ENCODE measurements at regions not wholly inside any gene's neighbourhood (a gene's known extent, or its start where the extent isn't known, plus 50 kb on each side); places are given as distances from the start of the nearest gene placed in this dataset.

GRCh38 chr5:127153521-127153920, 80.2 kb upstream of the C5orf63 start:
- no peak for TF ChIP-seq CTCF (IDR thresholded peaks at IDR 0.05; ENCODE audit: low read length)
- TF ChIP-seq EZH2 (optimal IDR thresholded peaks at IDR 0.05; ENCODE audit: low read depth, low read length), result no peak
- TF ChIP-seq EZH2phosphoT487 (IDR thresholded peaks at IDR 0.05; ENCODE audit: low read length), result no peak

Data from MM.1S (cell line).